Transverse colon (tissue), 4 donors: ENCODE measurements at regions not wholly inside any gene's neighbourhood (a gene's known extent, or its start where the extent isn't known, plus 50 kb on each side); places are given as distances from the start of the nearest gene placed in this dataset.
A peak's percentile ranks its signal among the peaks of the same experiment; 100 is the strongest.
"Not testable (repeated sequence)": the region's sequence is repeated elsewhere in the genome, so short reads cannot be mapped to it uniquely, and the experiment has no call there.

Source experiments
- DNase-seq: peaks from one replicate; pipeline ENCODE4 v3.0.0-alpha.2; 2019
- H3K27ac ChIP-seq, 4 donors: fragments of 200-600 bp; sonication (generic); 2 replicates each; pipeline ENCODE4 v1.5.1; 2016 to 2018; ENCODE audit warnings: inconsistent platforms in 4 of 4
- H3K27me3 ChIP-seq: fragments of 200-600 bp; sonication (generic); 2 replicates; pipeline ENCODE4 v1.5.1; 2017; ENCODE audit warnings: inconsistent platforms
- H3K36me3 ChIP-seq, 4 donors: fragments of 200-600 bp; sonication (generic); 2 replicates each; pipeline ENCODE4 v1.5.1; 2017 to 2019; ENCODE audit warnings: inconsistent platforms in 4 of 4
- H3K4me1 ChIP-seq, 4 donors: fragments of 200-600 bp; sonication (generic); 2 replicates each; pipeline ENCODE4 v1.5.1; 2017 to 2020; ENCODE audit warnings: inconsistent platforms in 4 of 4
- H3K4me3 ChIP-seq, 4 donors: fragments of 200-600 bp; sonication (generic); 1 replicate in 1 of 4; 2 replicates in 3 of 4; pipeline versions ENCODE4 v1.5.1 to v1.6.1; 2017 to 2019; ENCODE audit warnings: inconsistent platforms in 4 of 4
- H3K9me3 ChIP-seq, 2 donors: fragments of 200-600 bp; sonication (generic); 2 replicates each; pipeline ENCODE4 v1.5.1; 2017 to 2019; ENCODE audit warnings: inconsistent platforms in 2 of 2
- CTCF ChIP-seq, 5 experiments: fragments of 200-600 bp in 3 of 5; fragments of 450-650 bp in 2 of 5; sonication (generic) in 3 of 5; IDR thresholded peaks; 1 replicate in 2 of 5; 2 replicates in 3 of 5; pipeline ENCODE4 v1.5.1; 2016 to 2017; ENCODE audit warnings: antibody characterized with exemption in 5 of 5, inconsistent platforms in 3 of 5, mild to moderate bottlenecking in 2 of 5, moderate library complexity in 1 of 5
- EP300 ChIP-seq: sonication (generic); formaldehyde crosslinking; IDR thresholded peaks from one replicate; pipeline ENCODE4 v1.6.1; 2017; ENCODE audit warnings: antibody characterized with exemption, low read depth
- POLR2A ChIP-seq: fragments of 450-650 bp; IDR thresholded peaks from one replicate; pipeline ENCODE4 v1.6.1; 2016; ENCODE audit warnings: antibody characterized with exemption, mild to moderate bottlenecking, moderate library complexity
- POLR2AphosphoS5 ChIP-seq, 3 donors: sonication (generic); formaldehyde crosslinking; IDR thresholded peaks; one replicate each; pipeline ENCODE4 v1.6.1; 2016; ENCODE audit warnings: antibody characterized with exemption in 3 of 3
- WGBS, 2 donors: methylation state at CpG; one replicate each; pipeline ENCODE4 v1.1.5; 2018; ENCODE audit warnings: low coverage in 1 of 2; 5-methylcytosine and 5-hydroxymethylcytosine counted together
- in situ Hi-C, 4 donors: fragments of 200-750 bp; cut with MboI; loops; one replicate each; pipeline versions ENCODE4 v1.15.0 to v1.15.1; 2017; ENCODE audit warnings: low sequenced_read_pairs in 3 of 4, low pct_ligation_motif_present in 1 of 4, low pct_unique_long_range_greater_than_20kb in 1 of 4
- intact Hi-C: fragments of 100-400 bp; cut with DNase I; formaldehyde crosslinking; loops from one replicate; pipeline ENCODE4 v1.15.1; 2023; ENCODE audit warnings: low total_unique reads

GRCh38 chr10:64196638-64197315 lies 675.6 kb downstream of the REEP3 start:
- Histone ChIP-seq H3K4me3 (no peak overlapping the region), H3K36me3 (no peaks in the 10 kb centered on the region), H3K4me1 (no peaks in the 10 kb centered on the region), H3K9me3 (no peaks in the 10 kb centered on the region), H3K27ac (no peak overlapping the region), H3K27me3 (no peaks in the 10 kb centered on the region)
- WGBS, 2 donors, result 97% methylated on average over 38 of the region's 59 CpGs; no CpG with 5 or more reads in 1 of the 2 donors
- TF ChIP-seq POLR2A (no peak), POLR2AphosphoS5 (IDR thresholded peaks at IDR 0.05) (no peak), EP300 (no peak), CTCF (IDR thresholded peaks at IDR 0.05) (no peak)
- DNase-seq, result no peak
- in situ Hi-C loops, result no loop called here
- intact Hi-C loops, result no loop called here

GRCh38 chr10:64201936-64202335 lies 680.7 kb downstream of the REEP3 start:
- H3K9me3 ChIP-seq, result no peaks in the 10 kb centered on the region
- no peak for DNase-seq
- no peak overlapping the region for H3K27ac ChIP-seq
- WGBS, 2 donors, result 40 to 51% methylated on average over 2 of the region's 2 CpGs
- TF ChIP-seq POLR2AphosphoS5 (IDR thresholded peaks at IDR 0.05) (no peak), POLR2A (no peak), CTCF (IDR thresholded peaks at IDR 0.05) (no peak), EP300 (no peak)
- no peak overlapping the region for H3K4me3 ChIP-seq
- in situ Hi-C loops (no loop called here), intact Hi-C loops (no loop called here)
- no peaks in the 10 kb centered on the region for H3K27me3 ChIP-seq
- H3K36me3 ChIP-seq, result no peaks in the 10 kb centered on the region
- no peaks in the 10 kb centered on the region for H3K4me1 ChIP-seq

GRCh38 chr10:64204504-64204903 lies 683.3 kb downstream of the REEP3 start:
- in situ Hi-C loops, H3K4me3 ChIP-seq, H3K27me3 ChIP-seq, intact Hi-C loops, H3K36me3 ChIP-seq, H3K27ac ChIP-seq, H3K9me3 ChIP-seq, H3K4me1 ChIP-seq: not testable (repeated sequence)
- peak; percentile 13 for DNase-seq
- 75 to 78% methylated on average over 7 of the region's 7 CpGs for WGBS, 2 donors

GRCh38 chr10:64206409-64206808 lies 685.2 kb downstream of the REEP3 start:
- TF ChIP-seq POLR2A (no peak), CTCF (IDR thresholded peaks at IDR 0.05) (no peak), EP300 (no peak), POLR2AphosphoS5 (IDR thresholded peaks at IDR 0.05) (no peak)
- Histone ChIP-seq H3K36me3 (no peaks in the 10 kb centered on the region), H3K4me3 (no peak overlapping the region), H3K4me1 (no peaks in the 10 kb centered on the region), H3K9me3 (peaks cover 0 to 5% of the 10 kb centered on the region in 2 donors), H3K27ac (no peak overlapping the region), H3K27me3 (no peaks in the 10 kb centered on the region)
- intact Hi-C loops (no loop called here), in situ Hi-C loops (no loop called here)
- no peak for DNase-seq
- whole genome bisulfite sequencing, 2 donors, result 83 to 88% methylated on average over 2 of the region's 2 CpGs

GRCh38 chr10:64209561-64209960 lies 688.4 kb downstream of the REEP3 start:
- Histone ChIP-seq H3K4me1 (no peaks in the 10 kb centered on the region), H3K9me3 (peaks cover 0 to 5% of the 10 kb centered on the region in 2 donors), H3K36me3 (no peaks in the 10 kb centered on the region), H3K4me3 (no peak overlapping the region), H3K27me3 (no peaks in the 10 kb centered on the region), H3K27ac (no peak overlapping the region)
- TF ChIP-seq POLR2AphosphoS5 (IDR thresholded peaks at IDR 0.05) (no peak), CTCF (IDR thresholded peaks at IDR 0.05) (no peak), EP300 (no peak), POLR2A (no peak)
- intact Hi-C loops (no loop called here), in situ Hi-C loops (no loop called here)
- DNase-seq, result no peak
- WGBS, 2 donors, result 32 to 48% methylated on average over 2 to 3 of the region's 3 CpGs
